ENCODE measurements at regions not wholly inside any gene's neighbourhood (a gene's known extent, or its start where the extent isn't known, plus 50 kb on each side); places are given as distances from the start of the nearest gene placed in this dataset.
A peak's percentile ranks its signal among the peaks of the same experiment; 100 is the strongest.

GRCh38 chr10:28785018-28785417 lies 107.7 kb downstream of the BAMBI start:
- DNase-seq: no peak

- no peak for DNase-seq
Measured at GRCh38 chr10:28788252-28788651, 110.9 kb downstream of the BAMBI start.

- DNase-seq: no peak
Measured at GRCh38 chr10:28788762-28789161, 111.4 kb downstream of the BAMBI start.

GRCh38 chr10:28790146-28790545 lies 112.8 kb downstream of the BAMBI start:
- DNase-seq: no peak

GRCh38 chr10:28793482-28793881 lies 116.2 kb downstream of the BAMBI start:
- no peak for DNase-seq

DNA sequence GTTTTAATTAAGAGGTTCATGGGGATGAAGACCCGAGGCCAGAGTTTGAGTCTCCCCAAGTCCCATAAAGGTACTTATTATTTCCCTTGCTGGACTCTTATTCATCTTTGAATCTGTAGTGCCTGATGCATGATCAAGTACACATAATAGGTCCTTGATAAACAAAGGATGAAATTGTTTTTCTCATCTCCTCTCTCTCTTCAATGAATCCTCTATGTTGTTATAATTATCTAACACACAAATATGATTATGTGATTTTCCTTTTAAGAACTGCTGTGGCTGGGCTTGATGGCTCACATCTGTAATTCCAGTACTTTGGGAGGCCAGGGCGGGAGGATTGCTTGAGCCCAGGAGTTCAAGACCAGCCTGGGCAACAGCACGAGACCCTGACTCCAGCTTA lies 117.7 kb downstream of the BAMBI start:
- no peak for DNase-seq

GRCh38 chr10:28796606-28797512 lies 119.5 kb downstream of the BAMBI start:
- no peak for DNase-seq

DNA sequence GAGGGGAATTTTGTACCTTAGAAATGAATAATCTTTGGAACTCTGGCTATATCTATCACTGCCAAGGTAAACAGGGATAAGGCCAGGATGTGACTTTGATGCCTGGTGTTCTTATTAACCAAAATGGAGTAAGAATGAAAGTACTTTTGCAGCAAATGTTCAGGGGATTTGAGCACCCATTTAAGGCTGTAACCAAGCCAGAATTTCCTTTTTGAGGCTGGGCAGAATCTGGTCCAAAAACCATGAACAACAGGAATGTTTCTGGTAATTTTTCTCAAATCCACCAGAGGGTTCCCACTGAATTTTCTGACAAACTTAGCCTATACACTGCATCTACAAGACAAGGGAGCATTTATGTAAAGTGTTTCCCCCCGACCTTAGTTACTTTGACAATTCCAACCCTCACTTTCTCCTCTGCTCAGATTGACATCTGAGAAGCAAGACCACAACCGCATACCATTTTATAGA lies 120.6 kb downstream of the BAMBI start:
- no peak for DNase-seq

- no peak for DNase-seq
Measured at GRCh38 chr10:28798428-28798955, 121.2 kb downstream of the BAMBI start.

DNA sequence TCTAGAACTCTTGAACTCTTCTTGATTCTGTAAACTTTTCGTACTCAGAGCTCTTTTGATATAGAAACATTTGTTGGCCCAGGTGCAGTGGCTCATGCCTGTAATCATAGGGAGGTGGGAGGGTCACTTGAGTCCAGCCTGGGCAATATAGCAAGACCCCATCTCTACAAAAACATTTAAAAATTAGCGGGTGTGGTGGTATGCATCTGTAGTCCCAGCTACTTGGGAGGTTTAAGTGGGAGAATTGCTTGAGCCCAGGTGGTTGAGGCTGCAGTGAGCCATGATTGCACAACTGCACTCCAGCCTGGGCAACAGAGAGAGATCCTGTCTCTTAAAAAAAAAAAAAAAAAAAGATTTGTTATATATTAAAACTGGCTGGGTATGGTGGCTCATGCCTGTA lies 121.6 kb downstream of the BAMBI start:
- no peak for DNase-seq

DNA sequence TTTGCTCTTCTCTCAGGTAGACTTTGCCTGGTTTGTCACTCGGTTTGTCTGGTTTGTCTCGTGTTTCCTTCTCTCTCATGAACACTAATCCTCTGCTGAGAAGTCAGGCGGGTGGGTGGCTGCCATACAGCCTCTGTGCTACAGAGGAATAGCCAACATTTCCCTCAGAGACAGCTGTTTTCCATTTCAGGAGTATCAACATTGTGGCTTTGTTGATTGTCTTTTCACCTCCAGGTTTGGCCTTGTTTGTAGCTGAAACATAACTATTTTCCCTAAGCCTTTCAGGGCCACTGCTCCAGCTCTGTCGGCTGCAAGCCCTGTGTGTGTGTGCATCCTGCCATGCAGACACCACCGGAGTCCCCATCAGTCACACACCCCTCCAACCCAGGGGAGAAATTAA lies 122.8 kb downstream of the BAMBI start:
- DNase-seq: no peak

DNA sequence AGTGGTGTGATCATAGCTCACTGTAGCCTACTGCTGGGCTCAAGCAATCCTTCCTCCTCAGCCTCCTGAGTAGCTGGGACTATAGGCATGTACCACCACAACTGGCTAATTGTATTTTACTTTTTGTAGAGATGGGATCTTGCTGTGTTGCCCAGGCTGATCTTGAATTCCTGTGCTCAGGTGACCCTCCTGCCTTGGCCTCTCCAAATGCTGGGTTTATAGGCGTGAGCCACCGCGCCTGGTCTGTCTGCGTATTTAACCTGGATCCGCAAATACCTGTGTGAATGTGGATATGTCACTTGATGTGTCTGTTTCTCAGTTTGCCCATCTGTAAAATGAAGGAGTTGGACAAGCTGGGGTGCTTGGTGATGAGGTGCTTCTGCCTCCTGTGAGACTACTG lies 123.9 kb downstream of the BAMBI start:
- no peak for DNase-seq

DNA sequence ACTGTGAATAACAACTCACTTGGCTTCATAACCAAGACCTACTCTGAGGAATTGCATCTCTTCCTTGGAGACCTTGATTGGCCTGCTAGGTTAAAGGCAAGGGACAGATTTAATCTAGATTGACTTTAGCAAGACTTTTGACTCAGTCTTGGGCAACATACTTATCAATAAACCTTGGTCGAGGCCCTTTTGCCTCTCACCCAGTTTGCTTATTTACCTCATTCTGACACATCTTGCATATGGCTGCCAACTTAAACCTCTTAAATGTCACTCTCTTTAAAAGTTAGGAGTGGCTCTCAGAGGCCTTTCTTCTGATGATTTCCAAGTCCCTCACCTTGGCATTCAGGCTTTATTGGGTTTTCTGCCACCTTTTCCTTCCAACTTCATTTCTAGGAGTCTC lies 124.5 kb downstream of the BAMBI start:
- DNase-seq: no peak

DNA sequence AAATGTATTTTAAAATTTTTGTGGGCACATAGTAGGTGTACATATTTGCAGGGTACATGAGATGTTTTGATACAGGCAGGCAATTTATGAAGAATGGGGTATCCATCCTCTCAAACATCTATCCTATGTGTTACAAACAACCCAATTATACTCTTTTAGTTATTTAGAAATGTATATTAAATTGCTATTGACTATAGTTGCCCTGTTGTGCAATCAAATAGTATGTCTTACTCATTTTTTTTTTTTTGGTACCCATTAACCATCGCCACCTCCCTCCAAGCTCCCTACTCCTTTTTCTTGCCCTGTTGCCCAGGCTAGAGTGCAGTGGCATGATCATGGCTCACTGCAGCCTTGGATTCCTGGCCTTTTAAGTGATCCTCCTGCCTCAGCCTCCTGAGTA lies 128.1 kb downstream of the BAMBI start:
- no peak for DNase-seq

DNA sequence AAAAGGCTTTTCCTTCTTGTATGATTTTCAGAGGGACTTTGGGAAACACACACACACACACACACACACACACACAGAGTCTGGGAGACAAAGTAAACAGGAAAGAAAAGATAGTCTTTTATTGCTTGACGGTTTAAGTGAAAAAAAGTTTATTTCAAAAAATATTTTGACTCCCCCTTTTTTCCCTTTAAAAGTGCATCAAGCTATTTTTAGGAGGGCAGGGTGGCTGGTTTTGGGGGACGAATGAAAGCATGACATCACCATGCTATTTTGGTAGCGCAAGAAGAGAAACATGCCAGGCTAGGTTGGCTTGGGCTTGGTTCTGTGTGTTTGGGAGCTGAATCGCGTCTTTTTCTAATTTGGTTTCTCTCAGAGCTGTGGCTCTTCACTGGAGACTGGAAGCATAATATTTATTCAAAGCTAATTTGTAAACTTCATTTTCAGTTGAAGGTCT lies 129.2 kb downstream of the BAMBI start:
- no peak for DNase-seq

DNA sequence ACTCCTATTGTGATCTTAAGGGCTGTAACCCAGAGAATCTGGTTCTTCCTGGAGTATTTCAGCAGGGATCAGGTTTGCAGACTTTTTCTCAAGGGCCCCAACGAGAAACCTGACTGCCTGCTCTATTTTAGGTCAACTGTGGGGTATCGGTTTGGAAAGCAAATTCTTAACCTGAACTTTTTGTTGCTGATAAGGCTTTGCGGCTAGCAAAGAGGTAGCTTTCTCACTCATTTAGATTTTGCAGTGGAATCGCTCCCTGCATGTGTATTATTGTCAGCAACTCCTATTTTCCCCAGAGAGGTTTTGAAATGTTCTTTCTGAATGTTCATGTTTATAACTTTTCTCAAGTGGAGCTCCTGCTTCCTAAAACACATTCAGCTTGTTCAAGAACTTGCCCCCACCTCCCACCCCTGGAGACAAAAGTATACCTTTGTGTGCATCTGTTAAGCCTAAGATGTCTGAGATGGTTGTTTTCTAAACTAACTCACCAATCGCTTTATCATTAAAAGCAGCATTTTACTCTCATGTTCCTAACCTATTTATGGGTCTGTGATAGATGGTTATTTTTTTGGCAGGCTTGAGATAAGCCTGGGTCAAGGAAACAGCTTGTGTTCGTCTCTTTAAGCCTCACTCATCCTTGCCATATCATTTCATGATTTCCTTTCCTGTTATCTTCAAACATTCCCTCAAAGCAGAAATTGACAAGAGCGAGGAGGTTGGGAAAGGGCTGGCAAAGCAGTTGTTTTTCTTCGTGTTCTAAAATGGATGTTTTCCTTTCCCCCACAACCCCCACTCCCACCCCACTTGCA lies 129.8 kb downstream of the BAMBI start:
- DNase-seq: no peak

GRCh38 chr10:28807760-28808613 lies 130.7 kb downstream of the BAMBI start:
- peak; percentile 26 for DNase-seq

GRCh38 chr10:28808693-28809092 lies 131.4 kb downstream of the BAMBI start:
- DNase-seq: no peak

DNA sequence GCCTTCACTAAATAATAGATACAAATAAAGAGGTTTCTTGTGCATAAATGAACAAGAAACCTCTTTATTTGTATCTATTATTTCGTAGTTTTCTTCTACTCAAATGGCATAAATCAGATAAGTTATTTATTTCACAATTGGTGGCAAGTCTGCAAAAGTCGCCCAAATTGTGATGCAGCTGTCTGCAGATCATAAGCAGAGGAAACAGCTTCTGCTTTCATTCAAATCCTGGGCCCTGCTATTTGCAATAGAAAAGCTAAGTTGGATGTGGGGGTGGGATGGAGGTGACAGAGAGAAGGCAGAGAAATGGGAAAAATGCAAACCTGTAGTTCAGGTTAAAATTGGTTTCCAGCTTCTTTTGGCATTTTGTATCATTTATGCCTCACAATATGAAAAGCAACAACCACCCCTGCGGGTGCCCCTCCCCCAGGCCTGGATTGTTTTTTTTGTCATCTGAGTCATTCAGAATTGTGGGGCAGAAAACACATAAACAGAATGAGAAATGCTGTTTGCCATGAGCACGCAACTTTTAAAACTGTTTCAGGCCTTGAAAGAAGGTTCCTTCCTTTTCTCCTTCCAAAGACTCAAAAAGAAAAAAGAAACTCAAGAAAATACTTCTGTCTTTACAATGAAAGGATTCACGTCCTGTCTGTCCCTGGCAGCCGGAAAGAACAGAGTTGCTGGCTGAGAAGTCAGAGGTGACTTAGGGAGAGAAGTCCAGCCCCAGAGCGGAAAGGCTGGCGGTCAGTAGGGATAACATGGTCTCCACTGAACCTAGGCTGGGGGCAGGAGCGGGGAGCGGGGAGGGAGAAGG lies 132.9 kb downstream of the BAMBI start:
- DNase-seq: peak; percentile 40

GRCh38 chr10:28811639-28812349 lies 134.5 kb downstream of the BAMBI start:
- no peak for DNase-seq

Data from MV-4-11 (cell line).